ENCODE measurements at regions not wholly inside any gene's neighbourhood (a gene's known extent, or its start where the extent isn't known, plus 50 kb on each side); places are given as distances from the start of the nearest gene placed in this dataset.

DNA sequence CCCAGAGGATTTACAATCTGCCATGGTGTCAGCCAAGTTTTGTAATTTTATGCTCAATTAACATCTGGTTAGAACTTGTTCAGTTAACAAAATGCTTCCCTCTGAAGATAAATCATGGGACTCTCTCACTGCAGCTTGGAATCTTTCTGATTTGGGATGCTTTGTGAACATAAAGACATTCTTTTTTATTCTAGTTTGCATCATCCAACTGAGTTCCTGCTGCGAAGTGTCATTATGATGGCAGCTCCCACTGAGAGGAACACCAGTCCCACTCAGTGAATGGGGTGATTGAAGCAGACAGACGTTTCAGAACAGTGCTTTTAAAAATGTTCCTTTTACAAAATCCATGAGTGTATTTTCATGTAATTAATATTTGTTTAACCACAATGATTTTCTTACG is 863.8 kb downstream of the TLE4 start:
- DNase-seq (ENCODE audit: low spot score): no peak
- Histone ChIP-seq H3K4me1 (ENCODE audit: insufficient read depth) (no peaks in the 10 kb centered on the region), H3K9me3 (ENCODE audit: low read depth) (no peaks in the 10 kb centered on the region), H3K36me3 (replicated peaks; ENCODE audit: insufficient read depth, low read depth) (no peaks in the 10 kb centered on the region), H4K20me1 (ENCODE audit: insufficient read depth, poor library complexity, severe bottlenecking) (no peaks in the 10 kb centered on the region), H3K4me2 (no peak overlapping the region), H3K4me3 (no peak overlapping the region), H2AFZ (no peak overlapping the region), H3K27me3 (no peaks in the 10 kb centered on the region), H3K9me2 (replicated peaks; ENCODE audit: insufficient read depth) (no peaks in the 10 kb centered on the region), H3K79me2 (no peaks in the 10 kb centered on the region), H3K27ac (no peak overlapping the region)
- WGBS (ENCODE audit: low lambda C conversion rate, missing lambda C conversion rate): 80% methylated on average over 3 of the region's 3 CpGs
- no peak for TF ChIP-seq EZH2phosphoT487 (IDR thresholded peaks at IDR 0.05; ENCODE audit: low read depth, severe bottlenecking, unreplicated experiment)
- no peak for TF ChIP-seq EZH2 (IDR thresholded peaks at IDR 0.05; ENCODE audit: borderline replicate concordance)
- TF ChIP-seq, protein P1, sequence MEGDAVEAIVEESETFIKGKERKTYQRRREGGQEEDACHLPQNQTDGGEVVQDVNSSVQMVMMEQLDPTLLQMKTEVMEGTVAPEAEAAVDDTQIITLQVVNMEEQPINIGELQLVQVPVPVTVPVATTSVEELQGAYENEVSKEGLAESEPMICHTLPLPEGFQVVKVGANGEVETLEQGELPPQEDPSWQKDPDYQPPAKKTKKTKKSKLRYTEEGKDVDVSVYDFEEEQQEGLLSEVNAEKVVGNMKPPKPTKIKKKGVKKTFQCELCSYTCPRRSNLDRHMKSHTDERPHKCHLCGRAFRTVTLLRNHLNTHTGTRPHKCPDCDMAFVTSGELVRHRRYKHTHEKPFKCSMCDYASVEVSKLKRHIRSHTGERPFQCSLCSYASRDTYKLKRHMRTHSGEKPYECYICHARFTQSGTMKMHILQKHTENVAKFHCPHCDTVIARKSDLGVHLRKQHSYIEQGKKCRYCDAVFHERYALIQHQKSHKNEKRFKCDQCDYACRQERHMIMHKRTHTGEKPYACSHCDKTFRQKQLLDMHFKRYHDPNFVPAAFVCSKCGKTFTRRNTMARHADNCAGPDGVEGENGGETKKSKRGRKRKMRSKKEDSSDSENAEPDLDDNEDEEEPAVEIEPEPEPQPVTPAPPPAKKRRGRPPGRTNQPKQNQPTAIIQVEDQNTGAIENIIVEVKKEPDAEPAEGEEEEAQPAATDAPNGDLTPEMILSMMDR (IDR thresholded peaks at IDR 0.05; ENCODE audit: poor library complexity): no peak

DNA sequence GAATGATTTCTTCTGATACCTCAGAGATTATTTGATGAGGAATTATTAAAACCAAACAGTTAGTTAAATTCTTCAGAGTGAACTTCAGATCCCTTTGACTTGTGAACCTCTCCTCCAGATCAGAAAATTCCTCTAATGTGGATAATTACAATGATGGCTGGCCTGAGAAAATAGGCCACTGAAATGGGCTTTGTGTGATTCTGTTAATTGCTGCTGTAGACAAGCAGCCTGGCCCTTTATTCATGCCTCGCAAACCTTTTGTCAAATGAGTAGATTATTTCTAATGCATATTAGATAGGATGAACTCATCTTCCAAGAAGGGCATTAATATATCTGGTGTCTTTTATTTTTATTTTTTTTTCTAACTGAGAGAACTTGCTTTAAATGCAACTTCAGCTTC is 855.2 kb downstream of the TLE4 start:
- Histone ChIP-seq H4K20me1 (ENCODE audit: insufficient read depth, poor library complexity, severe bottlenecking) (no peaks in the 10 kb centered on the region), H3K79me2 (no peaks in the 10 kb centered on the region), H3K4me1 (ENCODE audit: insufficient read depth) (no peaks in the 10 kb centered on the region), H3K27ac (no peak overlapping the region), H3K4me2 (no peak overlapping the region), H3K9me2 (replicated peaks; ENCODE audit: insufficient read depth) (no peaks in the 10 kb centered on the region), H2AFZ (no peak overlapping the region), H3K27me3 (no peaks in the 10 kb centered on the region), H3K9me3 (ENCODE audit: low read depth) (peaks cover 3% of the 10 kb centered on the region), H3K4me3 (no peak overlapping the region), H3K36me3 (replicated peaks; ENCODE audit: insufficient read depth, low read depth) (no peaks in the 10 kb centered on the region)
- TF ChIP-seq EZH2phosphoT487 (IDR thresholded peaks at IDR 0.05; ENCODE audit: low read depth, severe bottlenecking, unreplicated experiment) (no peak), EZH2 (IDR thresholded peaks at IDR 0.05; ENCODE audit: borderline replicate concordance) (no peak)
- TF ChIP-seq, protein P1 (IDR thresholded peaks at IDR 0.05; ENCODE audit: poor library complexity): no peak
- DNase-seq (ENCODE audit: low spot score): no peak
- 92% methylated on average over 1 of the region's 1 CpG for WGBS (ENCODE audit: low lambda C conversion rate, missing lambda C conversion rate)

DNA sequence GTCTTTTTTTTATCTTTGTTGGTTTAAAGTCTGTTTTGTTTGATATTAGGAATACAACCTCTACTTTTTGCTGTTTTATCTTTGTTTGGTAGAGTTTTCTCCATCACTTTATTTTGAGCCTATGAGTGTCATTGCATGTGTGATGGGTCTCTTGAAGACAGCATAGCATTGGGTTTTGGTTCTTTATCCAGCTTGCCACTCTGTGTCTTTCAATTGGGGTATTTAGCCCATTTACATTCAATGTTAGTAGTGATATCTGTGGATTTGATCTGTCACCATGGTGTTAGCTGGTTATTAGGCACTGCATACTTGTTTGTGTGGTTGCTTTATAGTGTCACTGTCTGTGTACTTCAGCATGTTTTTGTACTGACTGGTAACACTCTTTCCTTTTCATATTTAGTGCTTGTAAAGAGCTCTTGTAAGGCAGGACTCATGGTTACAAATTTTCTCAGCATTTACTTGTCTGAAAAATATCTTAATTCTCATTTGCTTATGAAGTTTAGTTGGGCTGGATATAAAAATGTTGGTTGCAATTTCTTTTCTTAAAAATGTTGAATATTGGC is 845.5 kb downstream of the TLE4 start:
- no peaks in the 10 kb centered on the region for H3K4me1 ChIP-seq (ENCODE audit: insufficient read depth)
- no peaks in the 10 kb centered on the region for H3K36me3 ChIP-seq (replicated peaks; ENCODE audit: insufficient read depth, low read depth)

More for the DNA sequence above, 845.5 kb downstream of the TLE4 start:
- Histone ChIP-seq H3K9me3 (ENCODE audit: low read depth) (no peaks in the 10 kb centered on the region), H3K79me2 (no peaks in the 10 kb centered on the region), H2AFZ (no peak overlapping the region), H3K9me2 (replicated peaks; ENCODE audit: insufficient read depth) (no peaks in the 10 kb centered on the region), H3K27ac (no peak overlapping the region), H4K20me1 (ENCODE audit: insufficient read depth, poor library complexity, severe bottlenecking) (no peaks in the 10 kb centered on the region), H3K4me3 (no peak overlapping the region), H3K27me3 (no peaks in the 10 kb centered on the region), H3K4me2 (no peak overlapping the region)
- TF ChIP-seq EZH2 (IDR thresholded peaks at IDR 0.05; ENCODE audit: borderline replicate concordance) (no peak), EZH2phosphoT487 (IDR thresholded peaks at IDR 0.05; ENCODE audit: low read depth, severe bottlenecking, unreplicated experiment) (no peak)
- TF ChIP-seq, protein P1 (IDR thresholded peaks at IDR 0.05; ENCODE audit: poor library complexity): no peak
- DNase-seq (ENCODE audit: low spot score): no peak

All from hepatocyte (in vitro differentiated cells).